ENCODE measurements at regions not wholly inside any gene's neighbourhood (a gene's known extent, or its start where the extent isn't known, plus 50 kb on each side); places are given as distances from the start of the nearest gene placed in this dataset.

DNA sequence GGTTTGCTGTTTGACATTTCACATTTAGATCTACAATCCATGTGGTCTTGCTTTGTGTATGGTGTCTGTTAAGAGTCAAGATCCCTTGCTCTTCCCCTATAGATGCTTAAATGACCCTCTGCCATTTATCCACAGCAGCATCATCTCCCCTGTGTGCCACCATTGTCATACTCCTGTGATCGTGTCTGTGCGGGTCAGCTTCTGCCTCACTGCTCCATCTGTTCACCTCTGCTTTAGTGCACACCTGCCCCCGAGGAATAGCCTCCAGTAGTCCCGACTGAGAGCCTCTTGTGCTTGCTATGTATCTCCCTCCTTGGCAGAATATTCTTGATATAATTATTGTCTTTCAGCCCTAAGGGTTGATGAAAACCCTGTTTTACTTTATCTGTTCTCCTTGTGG, 551.2 kb downstream of the CDH26 start:
- ChIA-PET CTCF (no interaction called here), POLR2A (no interaction called here)
- Mint-ChIP-seq H3K27me3 (ENCODE audit: insufficient read depth, unreplicated experiment) (peaks cover 54% of the 10 kb centered on the region), H3K4me3 (ENCODE audit: unreplicated experiment) (no peak overlapping the region), H3K27ac (ENCODE audit: low read depth, unreplicated experiment) (no peak overlapping the region), H3K4me1 (ENCODE audit: insufficient read depth, unreplicated experiment) (peaks cover 6% of the 10 kb centered on the region), H3K36me3 (ENCODE audit: insufficient read depth, unreplicated experiment) (no peaks in the 10 kb centered on the region), H3K9me3 (ENCODE audit: unreplicated experiment) (no peaks in the 10 kb centered on the region)
- DNase-seq (ENCODE audit: unreplicated experiment) = no peak
- TF ChIP-seq, protein P1, sequence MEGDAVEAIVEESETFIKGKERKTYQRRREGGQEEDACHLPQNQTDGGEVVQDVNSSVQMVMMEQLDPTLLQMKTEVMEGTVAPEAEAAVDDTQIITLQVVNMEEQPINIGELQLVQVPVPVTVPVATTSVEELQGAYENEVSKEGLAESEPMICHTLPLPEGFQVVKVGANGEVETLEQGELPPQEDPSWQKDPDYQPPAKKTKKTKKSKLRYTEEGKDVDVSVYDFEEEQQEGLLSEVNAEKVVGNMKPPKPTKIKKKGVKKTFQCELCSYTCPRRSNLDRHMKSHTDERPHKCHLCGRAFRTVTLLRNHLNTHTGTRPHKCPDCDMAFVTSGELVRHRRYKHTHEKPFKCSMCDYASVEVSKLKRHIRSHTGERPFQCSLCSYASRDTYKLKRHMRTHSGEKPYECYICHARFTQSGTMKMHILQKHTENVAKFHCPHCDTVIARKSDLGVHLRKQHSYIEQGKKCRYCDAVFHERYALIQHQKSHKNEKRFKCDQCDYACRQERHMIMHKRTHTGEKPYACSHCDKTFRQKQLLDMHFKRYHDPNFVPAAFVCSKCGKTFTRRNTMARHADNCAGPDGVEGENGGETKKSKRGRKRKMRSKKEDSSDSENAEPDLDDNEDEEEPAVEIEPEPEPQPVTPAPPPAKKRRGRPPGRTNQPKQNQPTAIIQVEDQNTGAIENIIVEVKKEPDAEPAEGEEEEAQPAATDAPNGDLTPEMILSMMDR (IDR thresholded peaks at IDR 0.05; ENCODE audit: unreplicated experiment) = no peak
- no TSS peak for BruUV-seq (replicated peaks)
- intact Hi-C loops (cut with micrococcal nuclease) = no loop called here

DNA sequence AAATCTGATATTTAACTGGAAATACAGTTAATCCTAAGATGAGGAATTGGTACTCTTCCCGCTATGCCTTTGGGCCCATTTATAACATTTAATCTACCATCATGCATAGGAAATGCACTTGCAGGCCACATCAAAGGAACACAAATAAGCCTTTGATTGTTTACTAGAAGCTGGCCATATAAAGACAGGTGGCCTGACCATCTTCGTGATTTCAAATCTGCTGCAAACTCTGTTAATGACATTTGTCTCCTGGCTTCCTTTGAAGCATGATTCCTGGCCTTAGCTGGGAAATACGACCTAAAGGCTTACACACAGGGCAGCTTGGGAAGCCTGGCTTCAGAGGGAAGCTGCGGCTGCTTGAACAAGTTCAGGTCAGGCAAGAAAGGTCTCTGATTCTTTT, 552.1 kb downstream of the CDH26 start:
- DNase-seq (ENCODE audit: unreplicated experiment) = no peak
- TF ChIP-seq, protein P1 (IDR thresholded peaks at IDR 0.05; ENCODE audit: unreplicated experiment) = no peak
- Mint-ChIP-seq H3K36me3 (ENCODE audit: insufficient read depth, unreplicated experiment) (no peaks in the 10 kb centered on the region), H3K27me3 (ENCODE audit: insufficient read depth, unreplicated experiment) (peaks cover 54% of the 10 kb centered on the region), H3K9me3 (ENCODE audit: unreplicated experiment) (no peaks in the 10 kb centered on the region), H3K4me1 (ENCODE audit: insufficient read depth, unreplicated experiment) (peaks cover 6% of the 10 kb centered on the region), H3K27ac (ENCODE audit: low read depth, unreplicated experiment) (no peak overlapping the region), H3K4me3 (ENCODE audit: unreplicated experiment) (no peak overlapping the region)
- BruUV-seq (replicated peaks) = no TSS peak
- intact Hi-C loops (cut with micrococcal nuclease) = no loop called here
- ChIA-PET POLR2A (interaction anchor here (0.6 kb wide), 1 partner anchor 554 kb away, joined by 3 read pairs; no protein-coding TSS in a partner anchor), CTCF (no interaction called here)

DNA sequence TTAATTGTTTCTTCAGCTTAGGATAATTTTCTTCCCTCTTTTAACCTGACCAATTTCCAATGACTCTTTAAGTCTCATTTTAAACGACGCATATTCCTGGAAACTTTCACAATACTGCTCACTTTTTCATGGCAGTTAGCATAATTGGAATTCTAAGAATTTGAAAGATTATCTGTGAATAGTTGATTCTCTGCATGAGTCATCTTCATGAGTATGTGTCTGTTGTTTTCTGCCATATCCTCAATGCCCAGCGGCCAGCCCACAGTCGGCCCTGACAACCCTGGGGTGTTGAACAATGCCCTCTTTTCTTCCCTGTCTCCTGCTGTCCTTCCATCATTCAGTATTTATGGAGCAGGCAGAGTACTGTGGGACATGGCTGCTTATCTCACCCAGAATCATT, 554.2 kb downstream of the CDH26 start:
- ChIA-PET CTCF (interaction anchor here (1.0 kb wide), 1 partner anchor 9 kb away, joined by 3 read pairs; no protein-coding TSS in a partner anchor), POLR2A (no interaction called here)
- intact Hi-C loops (cut with micrococcal nuclease) = no loop called here
- Mint-ChIP-seq H3K4me3 (ENCODE audit: unreplicated experiment) (no peak overlapping the region), H3K27ac (ENCODE audit: low read depth, unreplicated experiment) (no peak overlapping the region), H3K27me3 (ENCODE audit: insufficient read depth, unreplicated experiment) (peaks cover 43% of the 10 kb centered on the region), H3K4me1 (ENCODE audit: insufficient read depth, unreplicated experiment) (peaks cover 6% of the 10 kb centered on the region), H3K36me3 (ENCODE audit: insufficient read depth, unreplicated experiment) (no peaks in the 10 kb centered on the region), H3K9me3 (ENCODE audit: unreplicated experiment) (no peaks in the 10 kb centered on the region)
- TF ChIP-seq, protein P1 (IDR thresholded peaks at IDR 0.05; ENCODE audit: unreplicated experiment) = no peak
- peak; percentile 1 for DNase-seq (ENCODE audit: unreplicated experiment)
- no TSS peak for BruUV-seq (replicated peaks)

DNA sequence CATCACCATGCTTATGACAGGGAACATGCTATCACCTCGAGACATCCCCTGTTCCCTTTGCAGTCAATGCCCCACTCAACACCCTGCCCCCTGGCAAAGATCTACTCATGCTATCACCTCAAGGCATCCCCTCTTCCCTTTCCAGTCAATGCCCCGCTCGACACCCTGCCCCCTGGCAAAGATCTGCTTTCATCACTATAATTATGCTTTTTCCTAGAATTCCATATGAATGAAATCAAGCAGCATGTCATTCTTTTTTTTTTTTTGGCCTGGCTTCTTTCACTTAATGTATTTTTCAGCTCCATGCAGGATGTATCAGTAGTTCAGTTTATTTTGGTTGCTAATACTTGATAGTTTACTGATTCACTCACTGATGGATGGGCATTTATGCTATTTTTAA, 554.9 kb downstream of the CDH26 start:
- no TSS peak for BruUV-seq (replicated peaks)
- TF ChIP-seq, protein P1 (IDR thresholded peaks at IDR 0.05; ENCODE audit: unreplicated experiment) = no peak
- POLR2A ChIA-PET = no interaction called here
- H3K36me3 Mint-ChIP-seq (ENCODE audit: insufficient read depth, unreplicated experiment) = no peaks in the 10 kb centered on the region
- H3K9me3 Mint-ChIP-seq (ENCODE audit: unreplicated experiment) = no peaks in the 10 kb centered on the region
- DNase-seq (ENCODE audit: unreplicated experiment) = no peak
- H3K27ac Mint-ChIP-seq (ENCODE audit: low read depth, unreplicated experiment) = no peak overlapping the region
- intact Hi-C loops (cut with micrococcal nuclease) = no loop called here
- H3K27me3 Mint-ChIP-seq (ENCODE audit: insufficient read depth, unreplicated experiment) = peaks cover 36% of the 10 kb centered on the region
- H3K4me3 Mint-ChIP-seq (ENCODE audit: unreplicated experiment) = no peak overlapping the region
- peaks cover 6% of the 10 kb centered on the region for H3K4me1 Mint-ChIP-seq (ENCODE audit: insufficient read depth, unreplicated experiment)
- CTCF ChIA-PET = no interaction called here
